ENCODE measurements at regions not wholly inside any gene's neighbourhood (a gene's known extent, or its start where the extent isn't known, plus 50 kb on each side); places are given as distances from the start of the nearest gene placed in this dataset.

DNA sequence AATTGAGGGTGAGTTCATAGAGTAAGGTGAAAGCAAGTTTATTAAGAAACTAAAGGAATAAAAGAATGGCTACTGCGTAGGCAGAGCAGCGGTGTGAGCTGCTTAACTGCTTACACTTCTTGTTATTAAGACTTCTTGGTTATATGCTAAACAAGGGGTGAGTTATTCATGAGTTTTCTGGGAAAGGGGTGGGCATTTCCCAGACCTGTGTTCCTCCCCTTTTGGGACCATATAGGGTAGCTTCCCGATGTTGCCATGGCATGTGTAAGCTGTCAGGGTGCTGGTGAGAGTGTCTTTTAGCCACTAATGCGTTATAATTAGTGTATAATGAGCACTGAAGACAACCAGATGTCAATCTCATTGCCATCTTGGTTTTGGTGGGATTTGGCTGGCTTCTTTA lies 126.5 kb downstream of the ARSF start:
- TF ChIP-seq EZH2 (IDR thresholded peaks at IDR 0.05; ENCODE audit: insufficient read depth, low read length) = no peak
- TF ChIP-seq, protein P1, sequence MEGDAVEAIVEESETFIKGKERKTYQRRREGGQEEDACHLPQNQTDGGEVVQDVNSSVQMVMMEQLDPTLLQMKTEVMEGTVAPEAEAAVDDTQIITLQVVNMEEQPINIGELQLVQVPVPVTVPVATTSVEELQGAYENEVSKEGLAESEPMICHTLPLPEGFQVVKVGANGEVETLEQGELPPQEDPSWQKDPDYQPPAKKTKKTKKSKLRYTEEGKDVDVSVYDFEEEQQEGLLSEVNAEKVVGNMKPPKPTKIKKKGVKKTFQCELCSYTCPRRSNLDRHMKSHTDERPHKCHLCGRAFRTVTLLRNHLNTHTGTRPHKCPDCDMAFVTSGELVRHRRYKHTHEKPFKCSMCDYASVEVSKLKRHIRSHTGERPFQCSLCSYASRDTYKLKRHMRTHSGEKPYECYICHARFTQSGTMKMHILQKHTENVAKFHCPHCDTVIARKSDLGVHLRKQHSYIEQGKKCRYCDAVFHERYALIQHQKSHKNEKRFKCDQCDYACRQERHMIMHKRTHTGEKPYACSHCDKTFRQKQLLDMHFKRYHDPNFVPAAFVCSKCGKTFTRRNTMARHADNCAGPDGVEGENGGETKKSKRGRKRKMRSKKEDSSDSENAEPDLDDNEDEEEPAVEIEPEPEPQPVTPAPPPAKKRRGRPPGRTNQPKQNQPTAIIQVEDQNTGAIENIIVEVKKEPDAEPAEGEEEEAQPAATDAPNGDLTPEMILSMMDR (IDR thresholded peaks at IDR 0.05; ENCODE audit: insufficient read depth, low read depth, low read length) = no peak

All from astrocyte (in vitro differentiated cells and primary cell).